Stomach (tissue), 4 donors: ENCODE measurements at regions not wholly inside any gene's neighbourhood (a gene's known extent, or its start where the extent isn't known, plus 50 kb on each side); places are given as distances from the start of the nearest gene placed in this dataset.

ENCODE experiments used
- EP300 ChIP-seq: sonication (generic); formaldehyde crosslinking; IDR thresholded peaks from one replicate; pipeline ENCODE4 v1.6.1; 2017; ENCODE audit warnings: antibody characterized with exemption
- POLR2AphosphoS5 ChIP-seq, 3 donors: sonication (generic); formaldehyde crosslinking; IDR thresholded peaks; one replicate each; pipeline ENCODE4 v1.6.1; 2016; ENCODE audit warnings: antibody characterized with exemption in 3 of 3
- TF ChIP-seq, protein P1 (sequence below), 7 experiments: fragments of 450-650 bp in 4 of 7; fragments of 200-600 bp in 3 of 7; sonication (generic) in 3 of 7; IDR thresholded peaks; one replicate each; pipeline ENCODE4 v1.5.1; 2016 to 2019; ENCODE audit warnings: antibody characterized with exemption in 7 of 7, control low read depth in 2 of 7, mild to moderate bottlenecking in 1 of 7

DNA sequence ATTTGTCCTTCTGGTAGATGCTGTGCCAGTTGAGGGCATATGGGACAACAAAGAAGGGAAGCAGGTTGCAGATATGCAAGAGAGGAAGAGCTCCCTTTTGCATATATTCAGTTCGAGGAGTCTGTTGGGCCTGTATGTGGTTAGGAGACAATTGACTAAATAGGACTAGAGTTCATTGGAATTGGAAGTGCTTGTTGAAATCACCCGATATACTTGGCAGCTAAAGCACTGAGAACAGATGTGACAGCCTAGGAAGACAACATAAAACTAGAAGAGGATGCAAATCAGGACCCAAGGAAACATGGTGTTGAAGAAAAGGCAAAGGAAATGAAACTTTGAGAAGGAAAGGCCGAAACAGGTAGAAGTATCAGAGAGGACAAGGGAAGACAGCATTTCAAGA, 215.2 kb upstream of the P2RY1 start:
- TF ChIP-seq, protein P1, sequence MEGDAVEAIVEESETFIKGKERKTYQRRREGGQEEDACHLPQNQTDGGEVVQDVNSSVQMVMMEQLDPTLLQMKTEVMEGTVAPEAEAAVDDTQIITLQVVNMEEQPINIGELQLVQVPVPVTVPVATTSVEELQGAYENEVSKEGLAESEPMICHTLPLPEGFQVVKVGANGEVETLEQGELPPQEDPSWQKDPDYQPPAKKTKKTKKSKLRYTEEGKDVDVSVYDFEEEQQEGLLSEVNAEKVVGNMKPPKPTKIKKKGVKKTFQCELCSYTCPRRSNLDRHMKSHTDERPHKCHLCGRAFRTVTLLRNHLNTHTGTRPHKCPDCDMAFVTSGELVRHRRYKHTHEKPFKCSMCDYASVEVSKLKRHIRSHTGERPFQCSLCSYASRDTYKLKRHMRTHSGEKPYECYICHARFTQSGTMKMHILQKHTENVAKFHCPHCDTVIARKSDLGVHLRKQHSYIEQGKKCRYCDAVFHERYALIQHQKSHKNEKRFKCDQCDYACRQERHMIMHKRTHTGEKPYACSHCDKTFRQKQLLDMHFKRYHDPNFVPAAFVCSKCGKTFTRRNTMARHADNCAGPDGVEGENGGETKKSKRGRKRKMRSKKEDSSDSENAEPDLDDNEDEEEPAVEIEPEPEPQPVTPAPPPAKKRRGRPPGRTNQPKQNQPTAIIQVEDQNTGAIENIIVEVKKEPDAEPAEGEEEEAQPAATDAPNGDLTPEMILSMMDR (IDR thresholded peaks at IDR 0.05): no peak
- TF ChIP-seq EP300 (no peak), POLR2AphosphoS5 (IDR thresholded peaks at IDR 0.05) (no peak)
